Stomach (tissue), 8 donors: ENCODE measurements at regions not wholly inside any gene's neighbourhood (a gene's known extent, or its start where the extent isn't known, plus 50 kb on each side); places are given as distances from the start of the nearest gene placed in this dataset.

Experiments
- DNase-seq, 2 donors: peaks; one replicate each; pipeline versions ENCODE4 v3.0.0 to v3.0.0-alpha.2; 2013 to 2019
- H3K27ac ChIP-seq, 5 donors: fragments of 200-600 bp in 4 of 5; sonication (generic) in 4 of 5; one replicate each; pipeline ENCODE4 v1.5.1; 2013 to 2019; ENCODE audit warnings: mild to moderate bottlenecking in 1 of 5, moderate library complexity in 1 of 5
- H3K27me3 ChIP-seq, 3 donors: fragments of 200-600 bp; sonication (generic); one replicate each; pipeline ENCODE4 v1.5.1; 2017 to 2019; ENCODE audit warnings: mixed run types in 1 of 3
- H3K36me3 ChIP-seq, 4 donors: fragments of 200-600 bp; sonication (generic); 1 replicate in 3 of 4; 2 replicates in 1 of 4; pipeline ENCODE4 v1.5.1; 2016 to 2019
- H3K4me1 ChIP-seq, 4 donors: fragments of 200-600 bp; sonication (generic); one replicate each; pipeline ENCODE4 v1.5.1; 2016 to 2019
- H3K4me3 ChIP-seq, 4 donors: fragments of 200-600 bp; sonication (generic) in 3 of 4; one replicate each; pipeline ENCODE4 v1.5.1; 2016 to 2019; ENCODE audit warnings: mild to moderate bottlenecking in 1 of 4
- H3K9me3 ChIP-seq, 4 donors: fragments of 200-600 bp; sonication (generic); one replicate each; pipeline ENCODE4 v1.5.1; 2016 to 2019
- EP300 ChIP-seq: sonication (generic); formaldehyde crosslinking; IDR thresholded peaks from one replicate; pipeline ENCODE4 v1.6.1; 2017; ENCODE audit warnings: antibody characterized with exemption
- POLR2A ChIP-seq, 4 donors: fragments of 450-650 bp; IDR thresholded peaks; one replicate each; pipeline ENCODE4 v1.6.1; 2016; ENCODE audit warnings: antibody characterized with exemption in 4 of 4, control low read depth in 2 of 4, mild to moderate bottlenecking in 1 of 4, moderate library complexity in 1 of 4
- POLR2AphosphoS5 ChIP-seq, 3 donors: sonication (generic); formaldehyde crosslinking; IDR thresholded peaks; one replicate each; pipeline ENCODE4 v1.6.1; 2016; ENCODE audit warnings: antibody characterized with exemption in 3 of 3
- WGBS, 5 donors: extraction: QIAGEN DNeasy Blood & Tissue Kit in 3 of 5; methylation state at CpG; one replicate each; pipeline versions ENCODE4 v1.1.5 to v1.1.7; 2013 to 2018; 5-methylcytosine and 5-hydroxymethylcytosine counted together
- intact Hi-C: fragments of 100-400 bp; cut with DNase I; formaldehyde crosslinking; loops from one replicate; pipeline ENCODE4 v1.15.1; 2023; ENCODE audit warnings: low total_unique reads
- TF ChIP-seq, protein P1 (sequence below), 7 experiments: fragments of 450-650 bp in 4 of 7; fragments of 200-600 bp in 3 of 7; sonication (generic) in 3 of 7; IDR thresholded peaks; one replicate each; pipeline ENCODE4 v1.5.1; 2016 to 2019; ENCODE audit warnings: antibody characterized with exemption in 7 of 7, control low read depth in 2 of 7, mild to moderate bottlenecking in 1 of 7
- donor health status: healthy with polysubstance abuse.
- donor health status: Bipolar disorder and iron deficiency.
- donor health status: healthy.

- TF ChIP-seq POLR2AphosphoS5 (IDR thresholded peaks at IDR 0.05) (no peak), EP300 (no peak), POLR2A (IDR thresholded peaks at IDR 0.05) (no peak)
- TF ChIP-seq, protein P1, sequence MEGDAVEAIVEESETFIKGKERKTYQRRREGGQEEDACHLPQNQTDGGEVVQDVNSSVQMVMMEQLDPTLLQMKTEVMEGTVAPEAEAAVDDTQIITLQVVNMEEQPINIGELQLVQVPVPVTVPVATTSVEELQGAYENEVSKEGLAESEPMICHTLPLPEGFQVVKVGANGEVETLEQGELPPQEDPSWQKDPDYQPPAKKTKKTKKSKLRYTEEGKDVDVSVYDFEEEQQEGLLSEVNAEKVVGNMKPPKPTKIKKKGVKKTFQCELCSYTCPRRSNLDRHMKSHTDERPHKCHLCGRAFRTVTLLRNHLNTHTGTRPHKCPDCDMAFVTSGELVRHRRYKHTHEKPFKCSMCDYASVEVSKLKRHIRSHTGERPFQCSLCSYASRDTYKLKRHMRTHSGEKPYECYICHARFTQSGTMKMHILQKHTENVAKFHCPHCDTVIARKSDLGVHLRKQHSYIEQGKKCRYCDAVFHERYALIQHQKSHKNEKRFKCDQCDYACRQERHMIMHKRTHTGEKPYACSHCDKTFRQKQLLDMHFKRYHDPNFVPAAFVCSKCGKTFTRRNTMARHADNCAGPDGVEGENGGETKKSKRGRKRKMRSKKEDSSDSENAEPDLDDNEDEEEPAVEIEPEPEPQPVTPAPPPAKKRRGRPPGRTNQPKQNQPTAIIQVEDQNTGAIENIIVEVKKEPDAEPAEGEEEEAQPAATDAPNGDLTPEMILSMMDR (IDR thresholded peaks at IDR 0.05), result no peak
- Histone ChIP-seq H3K4me3 (no peak overlapping the region), H3K27me3 (no peaks in the 10 kb centered on the region), H3K4me1 (no peaks in the 10 kb centered on the region), H3K36me3 (no peaks in the 10 kb centered on the region), H3K9me3 (no peaks in the 10 kb centered on the region), H3K27ac (no peak overlapping the region)
- 56 to 74% (median 65%) methylated on average over 15 of the region's 15 CpGs for WGBS, 5 donors
- DNase-seq, result no peak
- intact Hi-C loops, result no loop called here
These were observed 150.7 kb upstream of the SYNDIG1 start for GRCh38 chr20:24318569-24319352.

DNA sequence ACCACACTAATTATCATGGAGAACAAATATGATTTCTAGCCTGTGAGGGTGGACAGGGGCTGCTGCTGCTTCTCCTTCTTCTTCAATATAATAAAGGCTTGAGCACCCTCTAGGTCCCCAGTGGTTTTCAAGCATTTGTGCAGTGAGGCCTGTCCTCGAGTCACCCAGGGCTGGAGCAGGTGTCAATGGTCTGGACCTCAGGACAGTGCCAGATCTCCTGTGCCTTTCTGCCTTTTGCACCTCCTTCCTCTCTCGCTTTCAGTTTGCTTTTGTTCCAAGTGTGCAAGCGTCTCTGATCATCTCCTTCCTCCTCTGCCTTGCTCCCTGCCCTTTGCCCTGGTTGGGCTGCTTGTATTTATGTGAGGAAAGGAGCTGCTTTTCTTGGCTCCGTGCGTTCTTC, 152.2 kb upstream of the SYNDIG1 start:
- no peaks in the 10 kb centered on the region for H3K4me1 ChIP-seq
- H3K27me3 ChIP-seq, result no peaks in the 10 kb centered on the region
- no peak for TF ChIP-seq POLR2A (IDR thresholded peaks at IDR 0.05)
- TF ChIP-seq, protein P1 (IDR thresholded peaks at IDR 0.05), result no peak
- TF ChIP-seq EP300, result no peak
- WGBS, 5 donors, result 60 to 77% (median 63%) methylated on average over 5 of the region's 5 CpGs
- no peak overlapping the region for H3K4me3 ChIP-seq
- no peak overlapping the region for H3K27ac ChIP-seq
- DNase-seq, result no peak
- intact Hi-C loops, result no loop called here
- H3K9me3 ChIP-seq, result no peaks in the 10 kb centered on the region
- no peaks in the 10 kb centered on the region for H3K36me3 ChIP-seq

- intact Hi-C loops, result no loop called here
- Histone ChIP-seq H3K27ac (no peak overlapping the region), H3K4me1 (no peaks in the 10 kb centered on the region), H3K9me3 (no peaks in the 10 kb centered on the region), H3K36me3 (no peaks in the 10 kb centered on the region), H3K4me3 (no peak overlapping the region), H3K27me3 (no peaks in the 10 kb centered on the region)
- TF ChIP-seq, protein P1 (IDR thresholded peaks at IDR 0.05), result no peak
- no peak for TF ChIP-seq EP300
- TF ChIP-seq POLR2A (IDR thresholded peaks at IDR 0.05), result no peak
- no peak for TF ChIP-seq POLR2AphosphoS5 (IDR thresholded peaks at IDR 0.05)
- WGBS, 5 donors, result 30 to 69% (median 48%) methylated on average over 2 of the region's 2 CpGs; no CpG with 5 or more reads in 1 of the 5 donors
- DNase-seq, result no peak
These were observed 152.7 kb upstream of the SYNDIG1 start for GRCh38 chr20:24316731-24317130.

DNA sequence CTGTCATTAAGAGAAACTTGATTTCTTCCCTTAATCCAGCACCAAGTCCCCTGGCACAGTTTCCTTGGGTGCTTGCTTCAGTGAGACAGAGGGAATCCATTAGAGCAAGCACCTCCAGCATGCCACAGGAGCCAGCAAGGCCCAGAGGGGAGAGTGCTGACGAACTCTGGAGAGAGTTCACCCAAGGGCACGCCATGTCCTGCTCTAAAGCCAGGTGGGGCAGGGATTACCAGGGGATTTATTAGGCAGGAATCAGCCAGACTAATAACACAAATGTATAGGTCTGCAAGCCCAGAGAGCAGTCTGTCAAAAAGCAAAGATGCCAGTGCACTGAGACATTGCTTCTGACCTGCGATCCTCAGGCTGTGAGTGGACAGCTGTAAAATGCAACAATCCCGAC, 155.4 kb upstream of the SYNDIG1 start:
- intact Hi-C loops, result no loop called here
- Histone ChIP-seq H3K4me3 (no peak overlapping the region), H3K4me1 (no peaks in the 10 kb centered on the region), H3K27me3 (no peaks in the 10 kb centered on the region), H3K27ac (no peak overlapping the region), H3K9me3 (no peaks in the 10 kb centered on the region), H3K36me3 (no peaks in the 10 kb centered on the region)
- TF ChIP-seq EP300, result no peak
- no peak for TF ChIP-seq POLR2AphosphoS5 (IDR thresholded peaks at IDR 0.05)
- TF ChIP-seq, protein P1 (IDR thresholded peaks at IDR 0.05), result no peak
- no peak for TF ChIP-seq POLR2A (IDR thresholded peaks at IDR 0.05)
- no peak for DNase-seq
- WGBS, 5 donors, result 76 to 84% (median 80%) methylated on average over 4 of the region's 4 CpGs
